Gastrocnemius medialis (tissue), 4 donors: ENCODE measurements at regions not wholly inside any gene's neighbourhood (a gene's known extent, or its start where the extent isn't known, plus 50 kb on each side); places are given as distances from the start of the nearest gene placed in this dataset.

ENCODE experiments used
- ATAC-seq, 2 donors: fragments of 150-250 bp; one replicate each; pipeline ENCODE4 v1.9.1; 2016
- DNase-seq, 2 donors: peaks; one replicate each; pipeline ENCODE4 v3.0.0-alpha.2; 2019
- H3K27ac ChIP-seq, 4 donors: fragments of 200-600 bp; sonication (generic); 1 replicate in 1 of 4; 2 replicates in 3 of 4; pipeline ENCODE4 v1.5.1; 2016 to 2018; ENCODE audit warnings: mild to moderate bottlenecking in 2 of 4, moderate library complexity in 1 of 4
- H3K27me3 ChIP-seq, 3 donors: fragments of 200-600 bp; sonication (generic) in 2 of 3; 1 replicate in 1 of 3; 2 replicates in 2 of 3; pipeline versions ENCODE4 v1.5.1 to v1.6.0; 2016 to 2019; ENCODE audit warnings: mild to moderate bottlenecking in 1 of 3, moderate library complexity in 1 of 3
- H3K36me3 ChIP-seq, 2 donors: fragments of 200-600 bp; sonication (generic) in 1 of 2; one replicate each; pipeline ENCODE4 v1.5.1; 2017 to 2018
- H3K4me1 ChIP-seq, 2 donors: fragments of 200-600 bp; sonication (generic) in 1 of 2; one replicate each; pipeline ENCODE4 v1.5.1; 2016 to 2017; ENCODE audit warnings: mild to moderate bottlenecking in 2 of 2
- H3K4me3 ChIP-seq, 4 donors: fragments of 200-600 bp; sonication (generic) in 3 of 4; 1 replicate in 1 of 4; 2 replicates in 3 of 4; pipeline ENCODE4 v1.5.1; 2016 to 2019; ENCODE audit warnings: mild to moderate bottlenecking in 2 of 4
- H3K9me3 ChIP-seq, 3 donors: fragments of 200-600 bp; sonication (generic) in 2 of 3; 1 replicate in 1 of 3; 2 replicates in 2 of 3; pipeline ENCODE4 v1.5.1; 2016 to 2019
- CTCF ChIP-seq, 5 experiments: fragments of 450-650 bp in 3 of 5; fragments of 200-600 bp in 2 of 5; sonication (generic) in 2 of 5; IDR thresholded peaks in 4 of 5; conservative IDR thresholded peaks in 1 of 5; 1 replicate in 4 of 5; 2 replicates in 1 of 5; pipeline ENCODE4 v1.5.1; 2016 to 2019; ENCODE audit warnings: antibody characterized with exemption in 5 of 5, mild to moderate bottlenecking in 3 of 5, moderate library complexity in 3 of 5
- POLR2A ChIP-seq, 2 donors: fragments of 450-650 bp; IDR thresholded peaks; one replicate each; pipeline ENCODE4 v1.6.1; 2017; ENCODE audit warnings: antibody characterized with exemption in 2 of 2, mild to moderate bottlenecking in 2 of 2, moderate library complexity in 2 of 2
- in situ Hi-C, 4 donors: fragments of 200-750 bp; cut with MboI; loops; one replicate each; pipeline versions ENCODE4 v1.15.0 to v1.8.0; 2017; ENCODE audit warnings: low sequenced_read_pairs in 4 of 4
- intact Hi-C: fragments of 100-400 bp; cut with DNase I; formaldehyde crosslinking; loops from one replicate; pipeline ENCODE4 v1.15.1; 2023; ENCODE audit warnings: low total_unique reads

GRCh38 chr2:60073201-60073600, 480.3 kb downstream of the BCL11A start:
- H3K36me3 ChIP-seq, result no peaks in the 10 kb centered on the region
- no peak for TF ChIP-seq POLR2A (IDR thresholded peaks at IDR 0.05)
- TF ChIP-seq CTCF (IDR thresholded peaks at IDR 0.05 in 4 of 5, conservative IDR thresholded peaks at IDR 0.05 in 1 of 5), result no peak
- no peaks in the 10 kb centered on the region for H3K9me3 ChIP-seq
- no peak overlapping the region for H3K27ac ChIP-seq
- H3K4me3 ChIP-seq, result no peak overlapping the region
- H3K4me1 ChIP-seq, result no peaks in the 10 kb centered on the region
- in situ Hi-C loops, result no loop called here
- intact Hi-C loops, result no loop called here
- DNase-seq, result no peak
- peaks cover 0 to 9% (median 0%) of the 10 kb centered on the region in 3 donors for H3K27me3 ChIP-seq
- ATAC-seq, result no peak

GRCh38 chr2:60072609-60073008, 480.8 kb downstream of the BCL11A start:
- Histone ChIP-seq H3K4me3 (no peak overlapping the region), H3K4me1 (no peaks in the 10 kb centered on the region), H3K36me3 (no peaks in the 10 kb centered on the region), H3K9me3 (no peaks in the 10 kb centered on the region), H3K27ac (no peak overlapping the region), H3K27me3 (peaks cover 0 to 9% (median 0%) of the 10 kb centered on the region in 3 donors)
- TF ChIP-seq POLR2A (IDR thresholded peaks at IDR 0.05), result no peak
- intact Hi-C loops (no loop called here), in situ Hi-C loops (no loop called here)
- ATAC-seq (no peak), DNase-seq (no peak)

- Histone ChIP-seq H3K27me3 (peaks cover 0 to 12% (median 0%) of the 10 kb centered on the region in 3 donors), H3K4me1 (no peaks in the 10 kb centered on the region), H3K4me3 (no peak overlapping the region), H3K36me3 (no peaks in the 10 kb centered on the region), H3K27ac (no peak overlapping the region), H3K9me3 (no peaks in the 10 kb centered on the region)
- ATAC-seq (no peak), DNase-seq (no peak)
- in situ Hi-C loops (no loop called here), intact Hi-C loops (no loop called here)
- TF ChIP-seq POLR2A (IDR thresholded peaks at IDR 0.05) (no peak), CTCF (IDR thresholded peaks at IDR 0.05 in 4 of 5, conservative IDR thresholded peaks at IDR 0.05 in 1 of 5) (no peak)
These were observed 482.0 kb downstream of the BCL11A start for GRCh38 chr2:60071490-60071831.

GRCh38 chr2:60070736-60071489, 482.5 kb downstream of the BCL11A start:
- intact Hi-C loops (no loop called here), in situ Hi-C loops (no loop called here)
- no peak overlapping the region for H3K27ac ChIP-seq
- no peaks in the 10 kb centered on the region for H3K4me1 ChIP-seq
- H3K36me3 ChIP-seq, result no peaks in the 10 kb centered on the region
- ATAC-seq (no peak), DNase-seq (no peak)
- no peaks in the 10 kb centered on the region for H3K9me3 ChIP-seq
- H3K4me3 ChIP-seq, result no peak overlapping the region
- peaks cover 0 to 12% (median 0%) of the 10 kb centered on the region in 3 donors for H3K27me3 ChIP-seq
- no peak for TF ChIP-seq CTCF (IDR thresholded peaks at IDR 0.05 in 4 of 5, conservative IDR thresholded peaks at IDR 0.05 in 1 of 5)
- no peak for TF ChIP-seq POLR2A (IDR thresholded peaks at IDR 0.05)

GRCh38 chr2:60070196-60070595, 483.3 kb downstream of the BCL11A start:
- in situ Hi-C loops, result no loop called here
- no peaks in the 10 kb centered on the region for H3K36me3 ChIP-seq
- TF ChIP-seq CTCF (IDR thresholded peaks at IDR 0.05 in 4 of 5, conservative IDR thresholded peaks at IDR 0.05 in 1 of 5), result no peak
- H3K27ac ChIP-seq, result no peak overlapping the region
- no peaks in the 10 kb centered on the region for H3K9me3 ChIP-seq
- DNase-seq, result no peak
- no peaks in the 10 kb centered on the region for H3K4me1 ChIP-seq
- no peak for ATAC-seq
- peaks cover 0 to 12% (median 0%) of the 10 kb centered on the region in 3 donors for H3K27me3 ChIP-seq
- intact Hi-C loops, result no loop called here
- H3K4me3 ChIP-seq, result no peak overlapping the region
